K562 (cell line): ENCODE measurements at regions not wholly inside any gene's neighbourhood (a gene's known extent, or its start where the extent isn't known, plus 50 kb on each side); places are given as distances from the start of the nearest gene placed in this dataset.

ENCODE experiments used
- HDAC6 ChIP-seq: IDR thresholded peaks from 2 replicates; pipeline ENCODE4 v1.6.1; 2012; ENCODE audit warnings: low read depth, mild to moderate bottlenecking, control low read depth, inconsistent platforms, low read length, moderate library complexity
- HSF4 ChIP-seq: fragments of 250-450 bp; sonication (Bioruptor Pico); IDR thresholded peaks from 2 replicates; pipeline ENCODE4 v2.1.2; 2022; ENCODE audit warnings: mild to moderate bottlenecking, moderate library complexity, borderline replicate concordance
- NR3C1 ChIP-seq: sonication (generic); formaldehyde crosslinking; IDR thresholded peaks from 2 replicates; pipeline ENCODE4 v1.8.1; 2022; ENCODE audit warnings: missing genetic modification reagents
- SRSF9 ChIP-seq: fragments of 200-400 bp; formaldehyde crosslinking; IDR thresholded peaks from 2 replicates; pipeline ENCODE4 v1.6.1; 2017; ENCODE audit warnings: low read depth, low read length, borderline replicate concordance
- ZNF445 ChIP-seq: fragments of 250-450 bp; sonication (Bioruptor Pico); IDR thresholded peaks from 2 replicates; pipeline ENCODE4 v1.4.0; 2020; ENCODE audit warnings: low read depth, mild to moderate bottlenecking, moderate library complexity
- ZSCAN29 ChIP-seq: fragments of 450-650 bp; IDR thresholded peaks from 2 replicates; pipeline ENCODE4 v1.6.1; 2017
- TF ChIP-seq, protein P1 (sequence below): fragments of 250-450 bp; sonication (Bioruptor Pico); IDR thresholded peaks from 2 replicates; pipeline ENCODE4 v1.4.0; 2020; ENCODE audit warnings: mild to moderate bottlenecking, moderate library complexity, borderline replicate concordance
- TF ChIP-seq, protein P2 (sequence below): sonication (generic); formaldehyde crosslinking; IDR thresholded peaks from 2 replicates; pipeline ENCODE4 v1.8.1; 2022; ENCODE audit warnings: missing genetic modification reagents
- TF ChIP-seq, protein P3 (sequence below): fragments of 250-450 bp; sonication (Bioruptor Pico); IDR thresholded peaks from 2 replicates; pipeline ENCODE4 v1.4.0; 2020; ENCODE audit warnings: mild to moderate bottlenecking
- TF ChIP-seq, protein P4 (sequence below): IDR thresholded peaks from 2 replicates; pipeline ENCODE4 v1.6.1; 2016; ENCODE audit warnings: missing genetic modification characterization, missing compliant biosample characterization

DNA sequence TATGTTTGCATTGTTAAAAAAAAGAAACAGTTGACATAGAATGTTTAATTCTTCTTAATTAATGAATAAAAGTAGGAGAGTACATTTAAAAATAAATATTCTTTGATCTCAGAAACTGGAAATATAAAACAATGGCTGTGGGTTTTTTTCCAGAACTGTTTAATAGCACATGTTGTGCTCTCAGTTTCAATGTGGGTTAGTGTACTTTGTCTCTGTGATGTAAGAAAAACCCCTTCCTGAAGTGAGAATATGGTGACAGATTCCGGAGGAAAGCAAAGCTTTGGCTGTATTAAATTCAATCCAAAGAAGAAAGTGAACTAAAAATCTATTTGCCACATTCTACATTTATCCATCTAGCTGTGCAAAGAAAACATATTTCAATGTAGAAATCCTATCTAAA lies 261.9 kb upstream of the ADGRL3 start (continued):
- TF ChIP-seq, protein P1, sequence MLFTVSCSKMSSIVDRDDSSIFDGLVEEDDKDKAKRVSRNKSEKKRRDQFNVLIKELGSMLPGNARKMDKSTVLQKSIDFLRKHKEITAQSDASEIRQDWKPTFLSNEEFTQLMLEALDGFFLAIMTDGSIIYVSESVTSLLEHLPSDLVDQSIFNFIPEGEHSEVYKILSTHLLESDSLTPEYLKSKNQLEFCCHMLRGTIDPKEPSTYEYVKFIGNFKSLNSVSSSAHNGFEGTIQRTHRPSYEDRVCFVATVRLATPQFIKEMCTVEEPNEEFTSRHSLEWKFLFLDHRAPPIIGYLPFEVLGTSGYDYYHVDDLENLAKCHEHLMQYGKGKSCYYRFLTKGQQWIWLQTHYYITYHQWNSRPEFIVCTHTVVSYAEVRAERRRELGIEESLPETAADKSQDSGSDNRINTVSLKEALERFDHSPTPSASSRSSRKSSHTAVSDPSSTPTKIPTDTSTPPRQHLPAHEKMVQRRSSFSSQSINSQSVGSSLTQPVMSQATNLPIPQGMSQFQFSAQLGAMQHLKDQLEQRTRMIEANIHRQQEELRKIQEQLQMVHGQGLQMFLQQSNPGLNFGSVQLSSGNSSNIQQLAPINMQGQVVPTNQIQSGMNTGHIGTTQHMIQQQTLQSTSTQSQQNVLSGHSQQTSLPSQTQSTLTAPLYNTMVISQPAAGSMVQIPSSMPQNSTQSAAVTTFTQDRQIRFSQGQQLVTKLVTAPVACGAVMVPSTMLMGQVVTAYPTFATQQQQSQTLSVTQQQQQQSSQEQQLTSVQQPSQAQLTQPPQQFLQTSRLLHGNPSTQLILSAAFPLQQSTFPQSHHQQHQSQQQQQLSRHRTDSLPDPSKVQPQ (CRISPR knock-in tag) = no peak
- TF ChIP-seq, protein P2, sequence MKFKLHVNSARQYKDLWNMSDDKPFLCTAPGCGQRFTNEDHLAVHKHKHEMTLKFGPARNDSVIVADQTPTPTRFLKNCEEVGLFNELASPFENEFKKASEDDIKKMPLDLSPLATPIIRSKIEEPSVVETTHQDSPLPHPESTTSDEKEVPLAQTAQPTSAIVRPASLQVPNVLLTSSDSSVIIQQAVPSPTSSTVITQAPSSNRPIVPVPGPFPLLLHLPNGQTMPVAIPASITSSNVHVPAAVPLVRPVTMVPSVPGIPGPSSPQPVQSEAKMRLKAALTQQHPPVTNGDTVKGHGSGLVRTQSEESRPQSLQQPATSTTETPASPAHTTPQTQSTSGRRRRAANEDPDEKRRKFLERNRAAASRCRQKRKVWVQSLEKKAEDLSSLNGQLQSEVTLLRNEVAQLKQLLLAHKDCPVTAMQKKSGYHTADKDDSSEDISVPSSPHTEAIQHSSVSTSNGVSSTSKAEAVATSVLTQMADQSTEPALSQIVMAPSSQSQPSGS (CRISPR knock-in tag) = no peak
- TF ChIP-seq ZNF445 (no peak), NR3C1 (CRISPR knock-in tag) (no peak), HSF4 (CRISPR knock-in tag) (no peak), ZSCAN29 (no peak), SRSF9 (no peak), HDAC6 (no peak)
- TF ChIP-seq, protein P3, sequence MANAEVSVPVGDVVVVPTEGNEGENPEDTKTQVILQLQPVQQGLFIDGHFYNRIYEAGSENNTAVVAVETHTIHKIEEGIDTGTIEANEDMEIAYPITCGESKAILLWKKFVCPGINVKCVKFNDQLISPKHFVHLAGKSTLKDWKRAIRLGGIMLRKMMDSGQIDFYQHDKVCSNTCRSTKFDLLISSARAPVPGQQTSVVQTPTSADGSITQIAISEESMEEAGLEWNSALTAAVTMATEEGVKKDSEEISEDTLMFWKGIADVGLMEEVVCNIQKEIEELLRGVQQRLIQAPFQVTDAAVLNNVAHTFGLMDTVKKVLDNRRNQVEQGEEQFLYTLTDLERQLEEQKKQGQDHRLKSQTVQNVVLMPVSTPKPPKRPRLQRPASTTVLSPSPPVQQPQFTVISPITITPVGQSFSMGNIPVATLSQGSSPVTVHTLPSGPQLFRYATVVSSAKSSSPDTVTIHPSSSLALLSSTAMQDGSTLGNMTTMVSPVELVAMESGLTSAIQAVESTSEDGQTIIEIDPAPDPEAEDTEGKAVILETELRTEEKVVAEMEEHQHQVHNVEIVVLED (CRISPR knock-in tag) = no peak
- TF ChIP-seq, protein P4, sequence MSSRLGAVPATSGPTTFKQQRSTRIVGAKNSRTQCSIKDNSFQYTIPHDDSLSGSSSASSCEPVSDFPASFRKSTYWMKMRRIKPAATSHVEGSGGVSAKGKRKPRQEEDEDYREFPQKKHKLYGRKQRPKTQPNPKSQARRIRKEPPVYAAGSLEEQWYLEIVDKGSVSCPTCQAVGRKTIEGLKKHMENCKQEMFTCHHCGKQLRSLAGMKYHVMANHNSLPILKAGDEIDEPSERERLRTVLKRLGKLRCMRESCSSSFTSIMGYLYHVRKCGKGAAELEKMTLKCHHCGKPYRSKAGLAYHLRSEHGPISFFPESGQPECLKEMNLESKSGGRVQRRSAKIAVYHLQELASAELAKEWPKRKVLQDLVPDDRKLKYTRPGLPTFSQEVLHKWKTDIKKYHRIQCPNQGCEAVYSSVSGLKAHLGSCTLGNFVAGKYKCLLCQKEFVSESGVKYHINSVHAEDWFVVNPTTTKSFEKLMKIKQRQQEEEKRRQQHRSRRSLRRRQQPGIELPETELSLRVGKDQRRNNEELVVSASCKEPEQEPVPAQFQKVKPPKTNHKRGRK (tag) = no peak
